IPS-20b (cell line): ENCODE measurements at regions not wholly inside any gene's neighbourhood (a gene's known extent, or its start where the extent isn't known, plus 50 kb on each side); places are given as distances from the start of the nearest gene placed in this dataset.

Source experiments
- H3K27ac ChIP-seq: one replicate; pipeline ENCODE4 v1.5.1; 2013; ENCODE audit warnings: low read length
- H3K27me3 ChIP-seq: 2 replicates; pipeline ENCODE4 v1.6.1; 2013; ENCODE audit warnings: mild to moderate bottlenecking, low read length, inconsistent platforms; ENCODE audit not compliant: insufficient read depth
- H3K36me3 ChIP-seq: 2 replicates; pipeline ENCODE4 v1.6.1; 2013; ENCODE audit warnings: low read depth, mild to moderate bottlenecking, inconsistent platforms, low read length, moderate library complexity; ENCODE audit not compliant: insufficient read depth
- H3K4me1 ChIP-seq: 2 replicates; pipeline ENCODE4 v1.6.1; 2013; ENCODE audit warnings: mild to moderate bottlenecking, control low read depth, inconsistent platforms, low read length, moderate library complexity; ENCODE audit not compliant: insufficient read depth
- H3K4me3 ChIP-seq: 2 replicates; pipeline ENCODE4 v1.5.1; 2013; ENCODE audit warnings: mild to moderate bottlenecking, low read length, inconsistent platforms
- H3K9ac ChIP-seq: 2 replicates; pipeline ENCODE4 v1.6.1; 2013; ENCODE audit warnings: low read depth, mild to moderate bottlenecking, inconsistent platforms, low read length, moderate library complexity
- H3K9me3 ChIP-seq: 2 replicates; pipeline ENCODE4 v1.6.1; 2013; ENCODE audit warnings: mild to moderate bottlenecking, low read depth, low read length, inconsistent platforms; ENCODE audit not compliant: insufficient read depth

- no peaks in the 10 kb centered on the region for H3K9me3 ChIP-seq
- no peak overlapping the region for H3K27ac ChIP-seq
- no peak overlapping the region for H3K9ac ChIP-seq
- H3K36me3 ChIP-seq = no peaks in the 10 kb centered on the region
- H3K4me1 ChIP-seq = no peaks in the 10 kb centered on the region
- no peak overlapping the region for H3K4me3 ChIP-seq
- peaks cover 3% of the 10 kb centered on the region; the same call in 1 of the 2 replicates for H3K27me3 ChIP-seq
Measured at GRCh38 chr6:137722749-137723272, 144.2 kb upstream of the TNFAIP3 start.

GRCh38 chr6:137723273-137724017, 143.6 kb upstream of the TNFAIP3 start:
- Histone ChIP-seq H3K27ac (no peak overlapping the region), H3K4me3 (no peak overlapping the region), H3K27me3 (peaks cover 3% of the 10 kb centered on the region; the same call in 1 of the 2 replicates), H3K4me1 (no peaks in the 10 kb centered on the region), H3K9me3 (no peaks in the 10 kb centered on the region), H3K36me3 (no peaks in the 10 kb centered on the region), H3K9ac (no peak overlapping the region)

DNA sequence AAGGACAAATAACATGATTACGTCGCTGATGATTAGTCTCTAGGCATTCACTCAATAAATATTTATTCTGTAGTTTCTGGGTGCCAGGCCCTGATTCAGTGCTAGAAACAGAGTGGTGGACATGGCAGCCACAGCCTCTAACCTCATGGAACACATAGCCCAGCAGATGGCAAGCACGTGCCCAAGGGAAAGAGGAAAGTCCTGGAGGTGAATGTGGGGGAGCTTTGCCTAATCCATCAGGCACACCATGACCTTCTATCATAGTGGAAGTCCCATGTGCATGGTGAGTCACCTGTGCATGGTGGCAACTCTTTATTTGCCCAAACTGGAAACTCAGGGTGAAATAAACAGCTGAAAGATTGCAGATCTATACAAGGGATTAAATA, 143.0 kb upstream of the TNFAIP3 start:
- no peak overlapping the region for H3K27ac ChIP-seq
- no peak overlapping the region for H3K9ac ChIP-seq

DNA sequence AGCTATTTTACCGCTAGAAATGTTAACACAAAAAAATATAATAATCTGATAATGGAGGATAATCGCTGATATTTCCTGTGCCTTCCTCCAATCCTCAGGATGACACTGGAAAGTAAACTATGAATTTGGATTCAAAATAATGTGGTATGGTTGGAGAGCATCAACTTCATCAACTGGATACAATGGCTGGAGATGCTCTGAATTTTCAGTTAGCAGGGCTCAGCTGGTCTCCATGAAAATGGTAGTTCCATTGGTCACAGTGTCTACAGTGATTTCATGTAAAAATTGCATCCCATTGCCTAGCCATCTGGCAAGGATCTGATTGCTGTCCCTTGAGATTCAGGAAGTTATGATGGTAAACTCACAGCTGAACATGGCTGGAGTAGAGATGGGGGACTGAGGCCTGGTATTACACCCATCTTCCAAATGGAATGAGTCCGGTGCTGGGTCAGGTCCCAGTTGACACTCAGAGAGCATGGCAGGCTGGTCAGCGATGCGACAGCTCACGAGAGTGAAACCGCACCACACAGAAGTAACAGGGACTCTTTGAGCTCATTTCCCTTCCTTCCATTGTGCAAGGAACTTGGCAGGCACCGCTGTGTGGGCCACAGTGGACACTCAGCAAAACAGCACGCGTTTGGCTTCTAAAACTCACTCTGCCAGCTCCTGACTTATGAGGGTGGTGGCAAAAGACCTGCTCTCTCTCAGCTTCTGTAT, 142.4 kb upstream of the TNFAIP3 start:
- H3K9me3 ChIP-seq = no peaks in the 10 kb centered on the region
- H3K27me3 ChIP-seq = peaks cover 3% of the 10 kb centered on the region; the same call in 1 of the 2 replicates
- no peak overlapping the region for H3K27ac ChIP-seq
- no peak overlapping the region for H3K9ac ChIP-seq
- no peak overlapping the region for H3K4me3 ChIP-seq
- no peaks in the 10 kb centered on the region for H3K36me3 ChIP-seq
- H3K4me1 ChIP-seq = no peaks in the 10 kb centered on the region

More for the DNA sequence above, 143.0 kb upstream of the TNFAIP3 start:
- Histone ChIP-seq H3K9me3 (no peaks in the 10 kb centered on the region), H3K27me3 (peaks cover 3% of the 10 kb centered on the region; the same call in 1 of the 2 replicates), H3K36me3 (no peaks in the 10 kb centered on the region), H3K4me3 (no peak overlapping the region), H3K4me1 (no peaks in the 10 kb centered on the region)

- Histone ChIP-seq H3K9me3 (no peaks in the 10 kb centered on the region), H3K9ac (no peak overlapping the region), H3K27ac (no peak overlapping the region), H3K4me1 (no peaks in the 10 kb centered on the region), H3K36me3 (no peaks in the 10 kb centered on the region), H3K4me3 (no peak overlapping the region), H3K27me3 (peaks cover 3% of the 10 kb centered on the region; the same call in 1 of the 2 replicates)
Measured at GRCh38 chr6:137725949-137726348, 141.1 kb upstream of the TNFAIP3 start.

DNA sequence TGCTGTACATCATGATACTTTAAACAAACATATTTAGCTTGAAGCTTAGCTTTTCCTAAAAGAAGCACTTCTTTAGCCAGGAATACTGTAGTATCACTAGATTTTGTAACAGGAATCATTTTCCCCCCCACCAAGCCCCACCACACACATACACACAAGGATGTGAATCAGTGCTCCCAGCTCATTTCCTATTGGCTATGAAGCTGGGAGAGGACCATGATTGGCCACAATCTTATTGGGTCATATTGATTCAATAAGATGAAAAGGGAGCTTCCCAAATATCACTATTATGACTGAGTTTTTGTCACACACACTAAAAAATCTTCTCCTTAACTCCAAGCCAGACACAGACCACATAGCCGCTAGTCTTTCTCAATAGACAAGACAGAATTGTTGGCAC, 140.5 kb upstream of the TNFAIP3 start:
- no peaks in the 10 kb centered on the region for H3K4me1 ChIP-seq

DNA sequence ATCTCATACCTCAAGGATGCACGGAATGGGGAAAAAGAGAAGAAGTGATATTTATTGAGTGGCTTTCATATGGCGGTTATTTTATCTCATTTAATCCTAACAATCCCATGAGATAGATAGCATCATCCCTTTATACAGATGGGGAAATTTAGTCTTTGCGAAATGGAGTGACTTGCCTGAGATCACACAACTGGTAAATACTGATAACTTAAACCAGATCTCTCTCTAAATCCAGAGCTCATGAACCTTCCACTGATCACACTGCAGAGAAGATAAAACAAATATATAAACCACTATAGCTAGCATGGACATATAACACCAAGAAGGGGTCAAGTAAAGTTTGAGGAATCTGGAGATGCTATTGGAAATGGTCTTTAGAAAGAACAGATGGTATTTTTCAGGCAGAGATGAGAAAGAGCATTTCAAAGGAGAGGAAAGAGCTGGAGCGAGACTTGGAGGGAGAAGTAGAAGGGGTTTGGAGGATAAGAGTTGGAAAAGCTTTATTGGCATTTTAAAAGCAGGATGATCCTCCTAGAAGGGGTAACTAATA, 139.8 kb upstream of the TNFAIP3 start:
- Histone ChIP-seq H3K27me3 (peaks cover 3% of the 10 kb centered on the region; the same call in 1 of the 2 replicates), H3K9ac (no peak overlapping the region), H3K27ac (no peak overlapping the region), H3K36me3 (no peaks in the 10 kb centered on the region), H3K4me3 (no peak overlapping the region), H3K9me3 (no peaks in the 10 kb centered on the region), H3K4me1 (no peaks in the 10 kb centered on the region)

More for the DNA sequence above, 140.5 kb upstream of the TNFAIP3 start:
- Histone ChIP-seq H3K27me3 (peaks cover 3% of the 10 kb centered on the region; the same call in 1 of the 2 replicates), H3K4me3 (no peak overlapping the region), H3K9me3 (no peaks in the 10 kb centered on the region), H3K36me3 (no peaks in the 10 kb centered on the region), H3K27ac (no peak overlapping the region), H3K9ac (no peak overlapping the region)

GRCh38 chr6:137728386-137729349, 138.4 kb upstream of the TNFAIP3 start:
- Histone ChIP-seq H3K4me1 (no peaks in the 10 kb centered on the region), H3K4me3 (no peak overlapping the region), H3K9me3 (no peaks in the 10 kb centered on the region), H3K27ac (no peak overlapping the region), H3K9ac (no peak overlapping the region), H3K27me3 (peaks cover 3% of the 10 kb centered on the region; the same call in 1 of the 2 replicates), H3K36me3 (no peaks in the 10 kb centered on the region)

DNA sequence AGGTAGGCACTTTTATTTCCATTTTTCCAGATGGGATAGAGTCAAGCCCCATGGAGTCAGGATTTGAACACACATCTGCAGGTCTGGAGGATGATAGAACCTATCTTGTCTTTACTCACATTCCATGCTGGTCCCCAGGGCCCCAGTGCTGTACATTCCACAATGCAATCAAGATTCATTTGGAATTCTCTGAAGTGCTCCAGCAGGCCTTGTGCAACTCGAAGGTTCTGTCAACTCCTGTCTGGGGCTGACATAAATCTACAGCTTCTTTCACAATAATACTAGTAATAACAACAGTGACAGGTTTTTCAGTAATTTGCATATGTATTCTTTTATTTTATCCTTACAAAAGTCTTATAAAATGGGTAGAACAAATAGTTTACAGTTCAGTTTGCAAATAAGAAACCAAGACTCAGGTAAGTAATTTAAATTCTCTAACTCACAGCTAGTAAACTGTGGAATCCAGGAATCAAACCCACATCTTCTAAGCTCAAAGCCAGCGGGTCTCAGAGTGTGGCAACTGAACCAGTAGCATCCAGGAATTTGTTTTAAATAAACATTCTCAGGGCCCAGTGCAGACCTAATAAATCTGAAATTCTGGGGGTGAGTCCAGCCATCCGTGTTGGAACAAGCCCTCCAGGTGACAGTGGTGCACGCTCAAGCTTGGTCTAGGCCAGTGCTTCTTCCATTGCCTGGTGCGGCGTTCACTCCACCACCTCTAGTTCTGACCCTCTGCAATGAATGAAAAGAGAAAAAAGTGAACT, 137.0 kb upstream of the TNFAIP3 start:
- Histone ChIP-seq H3K27me3 (peaks cover 3% of the 10 kb centered on the region; the same call in 1 of the 2 replicates), H3K9ac (no peak overlapping the region), H3K4me1 (no peaks in the 10 kb centered on the region), H3K4me3 (no peak overlapping the region), H3K27ac (no peak overlapping the region), H3K9me3 (no peaks in the 10 kb centered on the region), H3K36me3 (no peaks in the 10 kb centered on the region)

DNA sequence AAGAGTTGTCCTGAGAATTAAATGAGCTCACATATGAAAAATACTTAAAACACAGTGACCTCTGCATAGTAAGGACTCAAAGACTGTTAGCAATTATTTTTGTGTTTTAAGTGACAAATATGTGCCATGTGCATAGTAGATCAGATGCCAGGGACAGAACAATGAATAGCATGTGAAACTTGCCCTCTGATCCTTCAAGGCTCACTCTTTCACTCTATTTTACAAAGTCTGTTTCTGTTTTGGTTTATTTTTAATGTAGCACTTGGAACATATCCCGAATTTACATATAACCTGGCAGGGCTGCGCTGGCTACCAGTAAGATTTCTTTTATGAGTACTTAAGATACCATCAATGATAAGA, 135.5 kb upstream of the TNFAIP3 start:
- H3K27ac ChIP-seq = no peak overlapping the region
- H3K36me3 ChIP-seq = no peaks in the 10 kb centered on the region
- H3K9ac ChIP-seq = no peak overlapping the region
- H3K27me3 ChIP-seq = peaks cover 3% of the 10 kb centered on the region; the same call in 1 of the 2 replicates
- H3K9me3 ChIP-seq = no peaks in the 10 kb centered on the region
- H3K4me1 ChIP-seq = no peaks in the 10 kb centered on the region
- H3K4me3 ChIP-seq = no peak overlapping the region
